Renal cortical epithelial cell (primary cell): ENCODE measurements at regions not wholly inside any gene's neighbourhood (a gene's known extent, or its start where the extent isn't known, plus 50 kb on each side); places are given as distances from the start of the nearest gene placed in this dataset.
"Not testable (repeated sequence)": the region's sequence is repeated elsewhere in the genome, so short reads cannot be mapped to it uniquely, and the experiment has no call there.

Experiments used
- DNase-seq: peaks from one replicate; pipeline ENCODE4 v3.0.0-alpha.2; 2011; ENCODE audit warnings: low read depth

DNA sequence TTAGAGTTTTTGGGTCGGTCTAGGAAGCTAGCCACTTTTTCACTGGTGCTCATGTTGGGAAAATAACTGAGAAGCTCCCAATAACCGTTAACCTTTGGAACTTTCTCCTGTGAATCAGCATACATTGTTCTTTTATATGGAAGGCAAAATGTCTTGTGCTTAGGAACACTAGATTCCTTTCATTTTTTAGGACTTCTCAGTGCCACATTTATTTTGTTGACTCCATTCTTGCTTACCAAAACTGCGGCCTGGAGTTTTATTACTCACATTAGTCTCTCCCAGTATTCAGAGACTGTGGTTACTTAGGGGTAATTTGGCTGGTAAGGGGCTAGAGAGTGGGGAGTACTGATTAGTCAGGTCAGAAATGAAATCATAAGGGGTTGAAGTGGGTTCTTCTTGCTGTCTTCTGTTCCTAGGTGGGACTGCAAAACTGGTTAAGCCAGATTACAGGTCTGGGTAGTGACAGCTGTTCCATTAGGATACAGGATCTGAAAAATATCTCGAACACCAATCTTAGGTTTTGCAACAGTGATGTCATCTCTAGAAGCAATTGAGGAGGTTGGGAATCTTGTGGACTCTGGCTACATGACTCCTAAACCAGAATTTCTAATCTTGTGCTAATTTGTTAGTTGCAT lies 631.4 kb upstream of the LUZP2 start:
- no peak for DNase-seq

DNA sequence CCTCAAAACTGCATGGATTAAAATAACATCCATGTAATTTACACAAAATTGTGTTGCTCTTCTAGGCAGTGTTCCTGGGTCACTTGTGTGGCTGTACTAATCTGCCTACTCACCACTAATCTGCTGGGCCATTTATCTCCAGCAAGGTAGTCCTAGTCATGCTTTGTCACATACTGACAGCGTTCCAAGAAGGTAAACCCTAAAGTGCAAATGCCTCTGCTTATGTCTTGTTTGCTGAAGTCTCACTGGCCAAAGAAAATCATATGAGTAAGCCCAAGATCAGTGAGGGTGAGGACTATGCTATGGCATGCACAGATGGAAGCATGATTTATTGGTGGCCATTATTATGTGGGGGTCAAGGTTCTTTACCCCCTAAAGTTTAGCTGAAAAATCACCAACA lies 630.2 kb upstream of the LUZP2 start:
- no peak for DNase-seq

DNA sequence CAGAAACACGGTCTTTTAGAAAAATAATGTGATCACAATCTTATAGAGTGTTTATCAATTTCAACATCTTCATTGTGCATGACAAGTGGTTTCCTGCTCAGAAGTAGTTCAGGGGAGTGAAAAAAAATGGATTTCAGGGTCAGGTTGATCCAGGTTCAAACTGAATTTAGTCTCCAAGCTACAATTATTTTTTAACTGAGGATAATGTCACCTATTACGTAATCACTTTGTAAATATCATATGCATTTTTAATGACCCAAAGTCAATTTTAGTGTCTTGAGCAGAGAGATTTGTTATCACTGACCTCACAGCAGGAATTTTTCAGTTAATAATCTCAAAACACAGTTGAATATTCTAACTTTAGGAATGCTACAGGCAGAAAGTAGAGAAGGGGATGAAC lies 627.2 kb upstream of the LUZP2 start:
- no peak for DNase-seq

GRCh38 chr11:23873406-23873805 lies 623.4 kb upstream of the LUZP2 start:
- DNase-seq, result no peak

DNA sequence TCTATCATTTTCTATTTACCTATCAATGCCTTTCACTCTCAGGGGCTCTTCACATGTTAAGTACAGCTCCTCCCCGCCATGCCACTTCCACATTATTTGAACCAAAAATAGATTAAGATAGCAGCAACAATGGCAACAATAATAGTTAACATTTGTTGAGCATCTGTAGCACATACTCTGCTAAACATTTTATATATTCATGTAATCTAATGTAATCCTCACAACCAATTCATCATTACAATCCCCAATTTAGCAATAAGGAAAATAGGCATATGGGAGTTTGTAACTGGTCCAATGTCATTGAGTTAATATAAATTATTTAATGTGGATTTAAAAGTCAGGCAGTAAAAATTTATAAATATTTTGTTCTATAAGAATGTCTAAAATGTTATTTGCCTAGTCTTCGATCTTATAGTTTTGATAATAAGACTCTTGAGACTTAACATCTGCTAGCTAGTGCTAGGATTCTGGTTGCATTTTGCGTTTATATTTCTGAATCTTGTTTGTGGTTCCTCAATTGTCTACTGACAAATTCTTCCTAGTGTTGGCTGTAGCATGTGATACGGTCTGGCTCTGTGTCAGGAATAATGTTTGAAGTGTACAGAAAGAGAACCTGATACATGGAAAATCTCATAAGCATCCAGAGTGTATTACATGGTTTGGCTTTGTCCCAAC lies 621.5 kb upstream of the LUZP2 start:
- no peak for DNase-seq

GRCh38 chr11:23883426-23884048 lies 613.3 kb upstream of the LUZP2 start:
- DNase-seq, result not testable (repeated sequence)

- DNase-seq, result no peak
These were observed 612.5 kb upstream of the LUZP2 start for GRCh38 chr11:23884341-23884740.

- DNase-seq, result no peak
These were observed 611.1 kb upstream of the LUZP2 start for GRCh38 chr11:23885801-23886200.

DNA sequence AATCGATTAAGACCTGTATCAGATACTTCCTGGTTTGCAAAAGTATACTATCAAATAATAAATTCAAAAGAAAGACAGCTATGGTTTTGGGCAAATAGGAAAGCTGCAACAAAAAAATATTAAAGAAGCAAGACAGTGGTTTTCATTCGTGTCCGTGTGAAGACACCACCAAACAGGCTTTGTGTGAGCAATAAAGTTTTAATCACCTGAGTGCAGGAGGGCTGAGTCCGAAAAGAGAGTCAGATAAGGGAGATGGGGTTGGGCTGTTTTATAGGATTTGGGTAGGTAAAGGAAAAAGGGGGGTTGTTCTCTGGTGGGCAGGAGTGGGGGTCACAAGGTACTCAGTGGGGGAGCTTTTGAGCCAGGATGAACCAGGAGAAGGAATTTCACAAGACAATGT lies 609.7 kb upstream of the LUZP2 start:
- not testable (repeated sequence) for DNase-seq

- no peak for DNase-seq
These were observed 603.7 kb upstream of the LUZP2 start for GRCh38 chr11:23893126-23893525.

GRCh38 chr11:23897453-23898286 lies 599.2 kb upstream of the LUZP2 start:
- DNase-seq, result peak; percentile 21

DNA sequence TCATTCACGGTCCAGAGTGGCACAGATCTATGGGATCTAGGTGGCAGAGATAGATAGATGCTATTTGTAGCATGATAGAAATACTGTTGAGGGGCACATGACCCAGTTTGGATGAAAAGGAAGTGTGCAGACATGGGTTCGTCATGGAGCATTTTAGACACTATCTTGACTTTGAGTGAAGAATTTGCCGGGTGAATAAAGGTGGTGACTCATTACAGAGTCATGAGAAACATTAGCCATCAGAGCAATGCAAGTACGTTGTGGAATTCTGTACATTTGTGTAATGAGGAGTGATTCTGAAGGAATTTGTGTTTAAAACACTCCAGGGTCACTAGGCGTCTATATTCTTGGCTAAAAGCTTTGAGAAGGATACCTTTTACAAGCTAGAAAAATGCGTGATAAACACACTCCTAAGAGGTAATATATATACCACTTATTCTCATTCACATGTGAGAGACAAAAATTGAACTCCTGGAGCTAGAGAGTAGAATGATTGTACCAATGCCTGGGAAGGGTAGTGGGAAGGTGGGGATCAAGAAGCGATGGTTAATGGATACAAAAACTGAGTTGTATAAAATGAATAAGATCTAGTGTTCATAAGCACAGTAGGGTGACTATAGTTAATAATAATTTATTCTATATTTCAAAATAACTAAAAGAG lies 593.7 kb upstream of the LUZP2 start:
- DNase-seq, result peak; percentile 76

DNA sequence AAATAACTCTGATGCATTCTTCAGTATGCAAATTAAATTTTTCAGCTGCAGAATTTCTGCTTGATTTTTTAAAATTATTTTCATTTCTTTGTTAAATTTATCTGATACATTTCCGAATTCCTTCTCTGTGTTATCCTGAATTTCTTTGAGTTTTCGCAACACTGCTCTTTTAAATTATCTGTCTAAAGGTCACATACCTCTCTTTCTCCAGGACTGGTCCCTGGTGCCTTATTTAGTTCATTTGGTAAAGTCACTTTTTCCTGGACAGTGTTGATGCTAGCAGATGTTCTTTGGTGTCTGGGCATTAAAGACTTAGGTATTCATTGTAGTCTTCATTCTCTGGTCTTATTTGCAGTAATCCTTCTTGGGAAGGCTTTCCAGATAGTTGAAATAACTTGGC lies 577.4 kb upstream of the LUZP2 start:
- no peak for DNase-seq

DNA sequence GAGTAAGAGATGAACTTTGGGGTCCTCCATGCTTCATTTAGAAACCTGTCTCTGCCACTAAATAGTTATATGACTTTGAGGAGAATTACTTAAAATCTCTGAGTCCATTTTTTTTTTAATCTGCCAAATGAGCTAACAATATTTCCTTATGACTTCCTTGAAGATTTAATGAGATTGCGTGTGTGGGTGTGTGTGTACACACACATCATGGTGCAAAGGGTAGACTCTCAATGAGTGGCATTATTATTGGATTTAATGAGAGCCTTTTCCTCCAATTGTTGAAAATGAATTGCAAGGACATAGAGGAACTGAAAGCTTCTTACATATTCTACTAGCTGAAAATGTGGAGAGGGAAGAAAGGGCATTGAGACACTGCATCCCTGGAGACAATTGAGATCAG lies 573.5 kb upstream of the LUZP2 start:
- no peak for DNase-seq

DNA sequence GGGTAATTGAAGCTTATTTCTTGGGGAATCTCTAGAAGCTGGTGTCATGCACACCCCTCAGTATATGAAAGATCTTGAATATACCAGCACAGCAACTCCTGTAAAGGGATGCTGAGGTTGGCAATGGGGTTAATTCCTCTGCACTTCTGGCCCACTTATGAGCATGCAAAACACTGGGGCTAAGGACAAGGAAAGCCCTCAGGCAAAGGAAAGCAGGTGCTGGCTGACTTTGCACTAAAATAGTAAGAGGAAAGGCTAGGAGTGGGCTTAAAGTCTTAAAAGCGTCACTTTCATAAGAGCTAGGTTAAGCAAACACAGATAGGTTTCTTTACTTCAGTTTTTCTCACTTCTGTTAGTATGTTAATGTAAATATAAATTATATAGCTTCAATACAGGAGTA lies 572.6 kb upstream of the LUZP2 start:
- no peak for DNase-seq

DNA sequence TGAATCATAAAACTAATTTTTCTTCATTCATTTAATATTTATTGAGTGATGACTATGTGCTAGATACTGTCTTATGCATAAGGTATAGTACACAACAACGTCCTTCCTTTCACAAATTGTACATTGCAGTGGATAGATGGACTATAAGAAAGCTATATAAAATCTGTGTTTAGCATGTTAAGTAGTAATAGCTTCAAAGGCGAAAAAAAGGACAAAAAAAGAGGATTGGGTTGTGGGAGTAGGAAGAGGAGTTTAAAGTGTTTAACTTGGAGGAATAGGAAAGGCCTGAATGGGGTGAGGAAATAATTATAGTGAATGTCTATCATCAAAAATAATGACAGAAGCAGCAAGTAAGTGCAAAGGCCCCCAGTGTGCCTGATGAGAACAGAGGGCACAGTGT lies 565.4 kb upstream of the LUZP2 start:
- DNase-seq, result no peak

GRCh38 chr11:23932485-23932898 lies 564.4 kb upstream of the LUZP2 start:
- peak; percentile 9 for DNase-seq

DNA sequence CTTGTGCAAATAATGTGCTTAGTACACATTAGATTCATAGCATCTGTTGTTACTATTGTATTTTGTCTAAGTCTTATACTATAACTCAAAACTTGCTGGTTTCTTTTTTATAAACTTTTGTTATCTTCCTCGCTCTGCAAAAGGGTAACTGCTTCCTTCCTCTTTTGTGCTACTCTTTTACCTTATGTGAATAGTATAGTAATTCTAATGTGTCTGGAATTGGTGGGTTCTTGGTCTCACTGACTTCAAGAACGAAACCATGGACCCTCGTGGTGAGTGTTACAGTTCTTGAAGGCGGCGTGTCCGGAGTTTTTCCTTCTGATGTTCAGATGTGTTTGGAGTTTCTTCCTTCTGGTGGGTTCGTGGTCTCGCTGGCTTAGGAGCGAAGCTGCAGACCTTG lies 563.1 kb upstream of the LUZP2 start:
- no peak for DNase-seq

DNA sequence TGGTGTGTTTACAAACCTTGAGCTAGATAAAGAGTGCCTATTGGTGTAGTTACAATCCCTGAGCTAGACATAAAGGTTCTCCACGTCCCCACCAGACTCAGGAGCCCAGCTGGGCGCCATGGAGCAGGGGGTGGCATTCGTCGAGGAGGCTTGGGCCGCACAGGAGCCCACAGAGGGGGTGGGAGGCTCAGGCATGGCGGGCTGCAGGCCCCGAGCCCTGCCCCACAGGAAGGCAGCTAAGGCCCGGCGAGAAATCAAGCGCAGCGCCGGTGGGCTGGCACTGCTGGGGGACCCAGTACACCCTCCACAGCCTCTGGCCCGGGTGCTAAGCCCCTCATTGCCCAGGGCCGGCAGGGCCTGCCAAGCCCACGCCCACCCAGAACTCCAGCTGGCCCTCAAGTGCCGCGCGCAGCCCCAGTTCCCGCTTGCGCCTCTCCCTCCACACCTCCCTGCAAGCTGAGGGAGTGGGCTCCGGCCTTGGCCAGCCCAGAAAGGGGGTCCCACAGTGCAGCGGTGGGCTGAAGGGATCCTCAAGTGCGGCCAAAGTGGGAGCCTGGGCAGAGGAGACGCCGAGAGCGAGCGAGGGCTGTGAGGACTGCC lies 562.1 kb upstream of the LUZP2 start:
- not testable (repeated sequence) for DNase-seq

GRCh38 chr11:23942117-23942815 lies 554.6 kb upstream of the LUZP2 start:
- not testable (repeated sequence) for DNase-seq

DNA sequence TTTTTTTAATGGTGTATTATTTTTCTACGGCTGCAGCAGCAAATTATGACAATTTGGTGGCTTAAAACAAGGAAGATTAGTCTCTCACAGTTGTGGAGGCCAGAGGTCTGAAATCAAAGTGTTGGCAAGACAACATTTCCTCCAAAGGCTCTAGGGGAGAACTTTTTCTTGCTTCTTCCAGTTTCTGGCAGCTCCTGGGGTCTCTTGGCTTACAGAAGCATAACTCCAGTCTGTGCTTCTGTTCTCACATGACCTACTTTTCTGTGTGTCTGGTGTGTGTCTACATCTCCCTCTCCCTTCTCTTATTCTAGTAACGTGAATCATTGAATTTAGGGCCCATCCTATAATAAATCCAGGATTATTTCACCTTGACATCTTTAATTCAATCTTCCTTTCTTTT lies 551.9 kb upstream of the LUZP2 start:
- no peak for DNase-seq
